ENCODE measurements at regions not wholly inside any gene's neighbourhood (a gene's known extent, or its start where the extent isn't known, plus 50 kb on each side); places are given as distances from the start of the nearest gene placed in this dataset.

- TF ChIP-seq POLR2A (IDR thresholded peaks at IDR 0.05) = no peak
- no peak for TF ChIP-seq CTCF (IDR thresholded peaks at IDR 0.05)
These were observed 356.9 kb downstream of the FGFR2 start for GRCh38 chr10:121241337-121241736.
